Thoracic aorta (tissue), 2 donors: ENCODE measurements at regions not wholly inside any gene's neighbourhood (a gene's known extent, or its start where the extent isn't known, plus 50 kb on each side); places are given as distances from the start of the nearest gene placed in this dataset.

ENCODE experiments used
- ATAC-seq: fragments of 150-250 bp; one replicate; pipeline ENCODE4 v1.8.0; 2017; ENCODE audit warnings: low read depth; ENCODE audit not compliant: insufficient number of reproducible peaks, low FRiP score
- DNase-seq: peaks from one replicate; pipeline ENCODE4 v3.0.0-alpha.2; 2020; ENCODE audit warnings: low spot score
- H3K27ac ChIP-seq, 2 donors: fragments of 200-600 bp; sonication (generic); 1 replicate in 1 of 2; 2 replicates in 1 of 2; pipeline ENCODE4 v1.5.1; 2016; ENCODE audit warnings: mild to moderate bottlenecking in 2 of 2, moderate library complexity in 2 of 2
- H3K27me3 ChIP-seq: fragments of 200-600 bp; sonication (generic); replicated peaks from 2 replicates; pipeline ENCODE4 v1.6.0; 2016; ENCODE audit warnings: mild to moderate bottlenecking; ENCODE audit not compliant: insufficient read depth
- H3K36me3 ChIP-seq: fragments of 200-600 bp; sonication (generic); one replicate; pipeline ENCODE4 v1.5.1; 2016
- H3K4me1 ChIP-seq, 2 donors: fragments of 200-600 bp; sonication (generic); 1 replicate in 1 of 2; 2 replicates in 1 of 2; pipeline versions ENCODE4 v1.5.1 to v1.6.0; 2016; ENCODE audit warnings: low read depth in 2 of 2, mild to moderate bottlenecking in 1 of 2; ENCODE audit not compliant: control insufficient read depth in 1 of 2
- H3K4me3 ChIP-seq: fragments of 200-600 bp; sonication (generic); 2 replicates; pipeline ENCODE4 v1.5.1; 2016; ENCODE audit warnings: mild to moderate bottlenecking
- H3K9me3 ChIP-seq: fragments of 200-600 bp; sonication (generic); 2 replicates; pipeline ENCODE4 v1.5.1; 2016
- CTCF ChIP-seq: fragments of 200-600 bp; sonication (generic); IDR thresholded peaks from one replicate; pipeline ENCODE4 v1.5.1; 2019; ENCODE audit warnings: antibody characterized with exemption

DNA sequence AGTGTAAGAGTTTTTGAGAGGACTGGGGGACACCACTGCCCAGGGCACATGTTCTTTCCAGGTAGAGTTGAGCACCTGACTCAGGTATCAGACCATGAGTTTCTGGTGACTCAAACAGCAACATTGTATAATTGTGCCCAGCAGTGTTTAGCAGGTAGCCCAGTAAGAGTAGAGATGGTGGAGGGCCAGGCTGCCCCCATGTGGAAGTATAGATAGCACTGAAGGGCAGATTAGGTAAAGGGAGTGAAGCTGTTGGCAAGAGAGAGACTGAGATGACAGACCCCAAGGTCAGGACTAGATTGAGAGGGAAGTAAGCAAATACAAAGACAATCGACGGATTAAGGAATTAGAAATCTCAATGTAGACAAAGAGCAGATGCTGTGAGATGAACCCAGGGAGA lies 74.6 kb downstream of the TRIM42 start:
- Histone ChIP-seq H3K27ac (no peak overlapping the region), H3K27me3 (no peaks in the 10 kb centered on the region), H3K4me3 (no peak overlapping the region), H3K36me3 (no peaks in the 10 kb centered on the region), H3K4me1 (no peaks in the 10 kb centered on the region), H3K9me3 (no peaks in the 10 kb centered on the region)
- no peak for TF ChIP-seq CTCF
- DNase-seq, result no peak
- no peak for ATAC-seq

- no peak for DNase-seq
- no peaks in the 10 kb centered on the region for H3K36me3 ChIP-seq
- TF ChIP-seq CTCF, result no peak
- no peaks in the 10 kb centered on the region for H3K9me3 ChIP-seq
- H3K27me3 ChIP-seq, result no peaks in the 10 kb centered on the region
- H3K27ac ChIP-seq, result no peak overlapping the region
- no peaks in the 10 kb centered on the region for H3K4me1 ChIP-seq
- no peak overlapping the region for H3K4me3 ChIP-seq
- no peak for ATAC-seq
Observed at GRCh38 chr3:140753865-140754754, 76.2 kb downstream of the TRIM42 start.

DNA sequence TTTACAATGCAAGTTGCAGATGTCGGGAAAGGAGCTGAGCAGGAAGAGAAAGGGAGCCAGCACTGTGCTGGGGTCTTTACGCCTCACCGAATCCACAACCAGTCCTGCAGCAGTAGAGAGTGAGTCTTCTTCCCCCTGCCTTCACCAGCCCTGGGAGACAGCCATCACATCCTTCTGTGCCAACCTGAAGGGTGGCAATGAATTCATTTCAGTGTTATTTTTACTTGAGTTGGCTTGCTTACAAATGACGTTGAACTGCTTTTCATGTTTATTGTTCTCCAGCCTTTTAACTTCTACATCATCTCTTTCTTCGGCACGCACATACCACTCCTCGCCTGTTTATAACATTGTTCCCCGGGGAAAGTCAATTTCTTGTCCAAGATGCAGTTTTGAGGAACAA lies 77.1 kb downstream of the TRIM42 start:
- no peak overlapping the region for H3K4me3 ChIP-seq
- no peak for ATAC-seq
- no peak for DNase-seq
- no peak for TF ChIP-seq CTCF
- no peaks in the 10 kb centered on the region for H3K27me3 ChIP-seq
- H3K27ac ChIP-seq, result no peak overlapping the region
- no peaks in the 10 kb centered on the region for H3K36me3 ChIP-seq
- no peaks in the 10 kb centered on the region for H3K9me3 ChIP-seq
- H3K4me1 ChIP-seq, result no peaks in the 10 kb centered on the region

- Histone ChIP-seq H3K4me3 (no peak overlapping the region), H3K36me3 (no peaks in the 10 kb centered on the region), H3K27ac (no peak overlapping the region), H3K27me3 (no peaks in the 10 kb centered on the region), H3K9me3 (no peaks in the 10 kb centered on the region), H3K4me1 (no peaks in the 10 kb centered on the region)
- DNase-seq (no peak), ATAC-seq (no peak)
- TF ChIP-seq CTCF, result no peak
Observed at GRCh38 chr3:140756240-140757016, 78.6 kb downstream of the TRIM42 start.

- Histone ChIP-seq H3K27ac (no peak overlapping the region), H3K9me3 (no peaks in the 10 kb centered on the region), H3K36me3 (no peaks in the 10 kb centered on the region), H3K4me1 (no peaks in the 10 kb centered on the region), H3K4me3 (no peak overlapping the region), H3K27me3 (no peaks in the 10 kb centered on the region)
- no peak for DNase-seq
- TF ChIP-seq CTCF, result no peak
- ATAC-seq, result no peak
Observed at GRCh38 chr3:140758791-140759444, 81.1 kb downstream of the TRIM42 start.
